NCI-H510A treated with DMSO at 0.1 percent for 48 hours (cell line): ENCODE measurements at regions not wholly inside any gene's neighbourhood (a gene's known extent, or its start where the extent isn't known, plus 50 kb on each side); places are given as distances from the start of the nearest gene placed in this dataset.
A peak's percentile ranks its signal among the peaks of the same experiment; 100 is the strongest.

Source experiments
- DNase-seq: peaks from one replicate; lab custom pipeline; 2025; lab: John Stamatoyannopoulos, UW

- DNase-seq: no peak
Observed at GRCh38 chr11:19336331-19336730, 95.6 kb upstream of the E2F8 start.

- DNase-seq: no peak
Observed at GRCh38 chr11:19332476-19332875, 91.7 kb upstream of the E2F8 start.

- DNase-seq: no peak
Observed at GRCh38 chr11:19330416-19330815, 89.7 kb upstream of the E2F8 start.

- no peak for DNase-seq
Observed at GRCh38 chr11:19329970-19330369, 89.2 kb upstream of the E2F8 start.

GRCh38 chr11:19328586-19329311 lies 88.0 kb upstream of the E2F8 start:
- DNase-seq: no peak

DNA sequence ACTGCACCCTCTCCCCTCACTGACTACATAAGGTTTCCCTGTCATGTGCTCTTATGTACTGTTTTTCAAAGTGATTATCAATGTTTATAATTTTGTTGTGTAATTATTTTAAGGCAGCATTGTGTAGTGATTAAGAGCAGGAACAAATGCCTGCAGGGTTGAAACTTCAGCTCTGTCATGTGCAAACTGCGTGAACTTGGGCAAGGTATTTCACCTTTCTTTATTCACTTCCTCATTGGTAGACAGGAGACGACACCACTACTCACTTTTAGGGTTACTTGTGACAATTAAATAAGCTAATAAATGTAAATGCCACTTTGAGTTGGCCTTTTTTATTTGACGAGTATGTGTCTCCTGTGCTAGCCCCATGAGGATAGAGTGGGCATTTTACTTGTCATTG lies 86.5 kb upstream of the E2F8 start:
- no peak for DNase-seq

GRCh38 chr11:19326499-19326898 lies 85.8 kb upstream of the E2F8 start:
- DNase-seq: no peak

DNA sequence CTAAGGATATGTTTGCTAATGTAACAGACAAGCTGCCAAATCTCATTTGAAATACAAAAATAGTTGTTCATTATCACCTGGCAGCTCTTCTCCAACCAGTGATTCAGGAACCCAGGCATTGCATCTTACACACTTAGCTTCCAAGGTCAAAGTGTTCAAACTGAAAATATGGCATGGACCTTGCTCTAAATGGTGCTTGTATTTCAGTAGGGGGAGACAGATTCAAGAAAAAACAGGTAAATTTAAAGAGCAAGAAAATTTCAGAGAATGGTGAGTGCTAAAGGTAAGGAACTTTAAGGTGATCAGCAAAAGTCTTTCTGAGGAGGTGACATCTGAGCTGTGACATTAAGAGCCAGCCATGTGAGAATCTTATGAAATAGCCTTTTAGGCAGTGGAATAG lies 82.8 kb upstream of the E2F8 start:
- DNase-seq: no peak

- no peak for DNase-seq
Observed at GRCh38 chr11:19321351-19321750, 80.6 kb upstream of the E2F8 start.

GRCh38 chr11:19320827-19321226 lies 80.1 kb upstream of the E2F8 start:
- no peak for DNase-seq

GRCh38 chr11:19316434-19316833 lies 75.7 kb upstream of the E2F8 start:
- no peak for DNase-seq

- no peak for DNase-seq
Observed at GRCh38 chr11:19315511-19315910, 74.8 kb upstream of the E2F8 start.

DNA sequence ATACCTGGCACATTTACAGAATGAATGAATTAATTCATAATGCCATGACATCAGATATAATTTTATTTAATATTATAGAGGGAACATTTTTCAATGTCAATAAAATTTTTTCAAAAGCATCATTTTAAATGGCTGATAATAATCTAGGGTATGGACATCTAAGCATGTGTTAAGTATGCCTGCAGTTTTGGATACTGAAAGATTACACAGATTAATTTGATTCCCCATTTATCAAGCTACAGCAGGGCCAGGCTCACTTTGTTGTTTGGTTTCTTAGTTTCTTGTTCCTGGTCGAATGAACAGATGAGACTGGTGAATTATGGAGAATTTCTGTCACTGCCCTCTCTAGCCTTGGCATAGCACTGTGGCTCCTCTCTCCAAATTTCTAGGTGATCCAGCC lies 72.4 kb upstream of the E2F8 start:
- no peak for DNase-seq

DNA sequence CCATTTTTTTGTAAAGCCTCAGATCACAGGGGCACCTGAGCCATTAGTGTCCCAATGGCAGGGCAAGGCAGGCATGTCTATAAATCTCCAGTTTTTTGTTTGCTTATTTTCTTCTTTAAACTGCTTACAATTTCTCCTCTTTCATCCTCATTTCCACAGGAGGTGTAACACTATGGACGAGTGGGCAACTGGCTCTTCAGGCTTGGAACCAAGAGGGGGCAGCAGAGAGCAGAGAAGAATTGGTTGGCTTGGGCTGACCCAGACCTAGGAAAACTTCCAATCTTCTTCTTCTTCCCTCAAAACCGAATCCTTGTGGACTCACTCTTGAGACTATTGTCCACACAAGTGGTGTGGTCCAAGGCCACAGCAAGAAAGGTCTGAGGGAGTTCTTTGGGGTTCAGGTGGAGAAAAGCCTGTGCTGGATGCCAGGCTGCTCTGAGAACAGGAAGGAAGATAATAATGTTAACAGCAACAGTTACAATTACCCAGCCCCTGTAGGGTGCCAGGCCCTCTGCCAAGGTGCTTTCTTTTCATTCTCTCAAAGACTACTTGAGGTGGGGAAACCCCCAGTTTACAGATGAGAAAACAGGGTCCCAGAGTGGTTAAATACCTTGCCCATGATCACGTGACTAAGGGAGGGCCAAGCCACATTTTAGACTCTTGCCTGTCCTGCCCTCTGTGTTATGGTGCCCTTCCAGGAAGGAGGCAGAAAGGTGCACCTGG lies 70.7 kb upstream of the E2F8 start:
- DNase-seq: peak; percentile 11

GRCh38 chr11:19307498-19307897 lies 66.8 kb upstream of the E2F8 start:
- DNase-seq: no peak

DNA sequence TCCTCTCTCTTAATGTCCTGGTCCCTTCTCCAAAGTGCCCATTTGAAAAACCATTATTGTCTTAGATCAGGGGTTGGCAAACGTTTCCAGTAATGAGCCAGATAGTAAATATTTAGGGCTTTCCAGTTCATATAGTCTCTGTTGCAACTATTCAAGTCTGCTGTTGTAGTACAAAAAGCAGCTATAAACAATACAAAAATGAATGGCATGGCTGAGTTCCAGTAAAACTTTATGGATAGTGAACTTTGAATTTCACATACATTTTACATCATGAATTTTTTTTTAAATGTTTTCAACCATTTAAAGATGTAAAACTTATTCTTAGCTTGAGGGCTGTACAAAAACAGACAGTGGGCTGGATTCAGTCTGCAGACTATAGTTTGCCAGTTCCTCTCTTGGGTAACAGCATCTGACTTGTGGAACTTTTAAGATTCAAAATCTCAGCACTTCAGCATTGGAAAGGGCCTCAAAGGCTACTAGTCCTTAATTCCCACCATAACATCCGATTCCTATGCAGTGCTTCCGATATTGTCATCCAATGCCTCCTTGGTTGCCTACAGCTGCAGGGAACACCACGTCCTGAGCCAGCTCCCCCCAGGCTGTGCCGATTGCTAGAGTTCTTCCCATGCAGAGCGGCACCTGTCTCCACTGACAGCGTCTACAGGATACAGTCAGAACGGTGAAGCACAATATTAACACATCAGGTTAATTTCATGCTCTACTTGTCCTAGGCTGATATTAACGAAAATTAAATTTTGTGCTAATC lies 65.6 kb upstream of the E2F8 start:
- no peak for DNase-seq

DNA sequence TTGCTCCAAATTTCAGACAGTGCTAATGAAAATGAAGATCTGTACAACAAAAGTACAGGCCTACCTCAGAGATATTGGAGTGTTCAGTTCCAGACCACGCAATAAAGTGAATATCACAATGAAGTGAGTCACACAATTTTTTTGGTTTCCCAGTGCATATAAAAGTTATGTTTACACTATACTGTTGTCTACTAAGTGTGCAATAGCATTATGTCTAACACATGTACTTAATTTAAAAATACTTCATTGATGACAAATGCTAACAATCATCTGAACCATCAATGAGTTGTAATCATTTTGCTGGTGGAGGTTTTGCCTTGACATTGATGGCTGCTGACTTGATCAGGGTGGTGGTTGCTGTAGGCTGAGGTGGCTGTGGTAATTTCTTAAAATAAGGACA lies 60.6 kb upstream of the E2F8 start:
- no peak for DNase-seq

DNA sequence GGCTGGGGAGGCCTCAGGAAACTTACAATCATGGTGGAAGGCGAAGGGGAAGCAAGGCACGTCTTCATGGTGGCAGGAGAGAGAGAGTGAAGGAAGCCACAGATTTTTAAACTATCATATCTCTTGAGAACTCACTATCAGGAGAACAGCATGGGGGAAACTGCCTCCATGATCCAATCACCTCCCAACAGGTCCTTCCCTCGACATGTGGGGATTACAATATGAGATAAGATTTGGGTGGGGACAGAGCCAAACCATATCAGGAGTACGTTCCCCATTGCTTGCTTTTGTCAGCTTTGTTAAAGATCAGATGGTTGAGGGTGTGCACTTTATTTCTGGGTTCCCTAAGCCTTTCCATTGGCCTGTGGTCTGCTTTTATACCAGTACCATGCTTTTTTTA lies 53.7 kb upstream of the E2F8 start:
- no peak for DNase-seq

GRCh38 chr11:19291064-19291463 lies 50.3 kb upstream of the E2F8 start:
- no peak for DNase-seq
